Retinal pigment epithelial cell (primary cell): ENCODE measurements at regions not wholly inside any gene's neighbourhood (a gene's known extent, or its start where the extent isn't known, plus 50 kb on each side); places are given as distances from the start of the nearest gene placed in this dataset.

Experiments
- DNase-seq: peaks from one replicate; pipeline ENCODE4 v3.0.0-alpha.2; 2010; ENCODE audit warnings: low read depth
- H3K4me3 ChIP-seq: 2 replicates; pipeline ENCODE4 v1.5.1; 2011; ENCODE audit warnings: mild to moderate bottlenecking, low read length, control low read depth, moderate library complexity
- CTCF ChIP-seq: conservative IDR thresholded peaks from 2 replicates; pipeline ENCODE4 v1.5.1; 2011; ENCODE audit warnings: low read depth, low read length, control low read depth, inconsistent platforms

- TF ChIP-seq CTCF: no peak
- H3K4me3 ChIP-seq: no peak overlapping the region
- DNase-seq: no peak
These were observed 608.1 kb upstream of the RORB start for GRCh38 chr9:73889023-73889422.

- no peak for DNase-seq
- TF ChIP-seq CTCF: no peak
These were observed 606.4 kb upstream of the RORB start for GRCh38 chr9:73890685-73891277.

GRCh38 chr9:73892335-73892734, 604.8 kb upstream of the RORB start:
- TF ChIP-seq CTCF: no peak
- H3K4me3 ChIP-seq: no peak overlapping the region
- DNase-seq: no peak

More at GRCh38 chr9:73890685-73891277, 606.4 kb upstream of the RORB start:
- H3K4me3 ChIP-seq: no peak overlapping the region

GRCh38 chr9:73893230-73893629, 603.9 kb upstream of the RORB start:
- TF ChIP-seq CTCF: no peak
- H3K4me3 ChIP-seq: no peak overlapping the region
- no peak for DNase-seq

- no peak overlapping the region for H3K4me3 ChIP-seq
- DNase-seq: no peak
- no peak for TF ChIP-seq CTCF
These were observed 601.1 kb upstream of the RORB start for GRCh38 chr9:73896061-73896460.

GRCh38 chr9:73906671-73907070, 590.5 kb upstream of the RORB start:
- H3K4me3 ChIP-seq: no peak overlapping the region
- no peak for DNase-seq
- no peak for TF ChIP-seq CTCF

- DNase-seq: peak; percentile 68
- no peak overlapping the region for H3K4me3 ChIP-seq
- no peak for TF ChIP-seq CTCF
These were observed 585.3 kb upstream of the RORB start for GRCh38 chr9:73911804-73912203.
